Neural crest cell (in vitro differentiated cells): ENCODE measurements at regions not wholly inside any gene's neighbourhood (a gene's known extent, or its start where the extent isn't known, plus 50 kb on each side); places are given as distances from the start of the nearest gene placed in this dataset.

Experiments used
- DNase-seq: peaks from one replicate; pipeline ENCODE4 v3.0.0; 2021; ENCODE audit warnings: low read depth, mixed read lengths, low spot score
- H3K27ac Mint-ChIP-seq: one replicate; pipeline ENCODE4 v1.8.0; 2021; ENCODE audit warnings: mild to moderate bottlenecking, mixed read lengths; ENCODE audit not compliant: unreplicated experiment
- H3K27me3 Mint-ChIP-seq: 2 replicates; pipeline ENCODE4 v1.8.0; 2021; ENCODE audit warnings: low read depth, mild to moderate bottlenecking, mixed read lengths
- H3K36me3 Mint-ChIP-seq: 2 replicates; pipeline ENCODE4 v1.8.0; 2021; ENCODE audit warnings: low read depth, mild to moderate bottlenecking, mixed read lengths
- H3K4me1 Mint-ChIP-seq: 2 replicates; pipeline ENCODE4 v1.8.0; 2021; ENCODE audit warnings: mixed read lengths
- H3K4me3 Mint-ChIP-seq: one replicate; pipeline ENCODE4 v1.8.0; 2021; ENCODE audit warnings: mild to moderate bottlenecking, mixed read lengths
- H3K9me3 Mint-ChIP-seq: 2 replicates; pipeline ENCODE4 v1.8.0; 2021; ENCODE audit warnings: mixed read lengths
- CTCF ChIP-seq: fragments of 200-600 bp; sonication (generic); conservative IDR thresholded peaks from 2 replicates; pipeline ENCODE4 v1.5.0; 2021; ENCODE audit warnings: antibody characterized with exemption, mild to moderate bottlenecking

- no peak for DNase-seq
- no peak overlapping the region for H3K27ac Mint-ChIP-seq
- H3K4me3 Mint-ChIP-seq = no peak overlapping the region
- no peaks in the 10 kb centered on the region for H3K9me3 Mint-ChIP-seq
- peaks cover 24% of the 10 kb centered on the region for H3K27me3 Mint-ChIP-seq
- no peaks in the 10 kb centered on the region for H3K4me1 Mint-ChIP-seq
- TF ChIP-seq CTCF = no peak
- H3K36me3 Mint-ChIP-seq = no peaks in the 10 kb centered on the region
Observed at GRCh38 chr13:111468037-111468959, 147.9 kb downstream of the TEX29 start.

- Mint-ChIP-seq H3K36me3 (no peaks in the 10 kb centered on the region), H3K27me3 (peaks cover 16% of the 10 kb centered on the region), H3K4me3 (no peak overlapping the region), H3K9me3 (no peaks in the 10 kb centered on the region), H3K27ac (no peak overlapping the region), H3K4me1 (no peaks in the 10 kb centered on the region)
- DNase-seq = no peak
- no peak for TF ChIP-seq CTCF
Observed at GRCh38 chr13:111469450-111469849, 149.0 kb downstream of the TEX29 start.

GRCh38 chr13:111469916-111470506, 149.6 kb downstream of the TEX29 start:
- Mint-ChIP-seq H3K27ac (no peak overlapping the region), H3K27me3 (peaks cover 11% of the 10 kb centered on the region), H3K9me3 (no peaks in the 10 kb centered on the region), H3K36me3 (no peaks in the 10 kb centered on the region), H3K4me3 (no peak overlapping the region), H3K4me1 (no peaks in the 10 kb centered on the region)
- DNase-seq = no peak
- no peak for TF ChIP-seq CTCF

GRCh38 chr13:111470933-111471332, 150.5 kb downstream of the TEX29 start:
- Mint-ChIP-seq H3K36me3 (no peaks in the 10 kb centered on the region), H3K4me1 (no peaks in the 10 kb centered on the region), H3K27ac (no peak overlapping the region), H3K9me3 (no peaks in the 10 kb centered on the region), H3K4me3 (no peak overlapping the region), H3K27me3 (peaks cover 8% of the 10 kb centered on the region)
- no peak for DNase-seq
- no peak for TF ChIP-seq CTCF

- Mint-ChIP-seq H3K36me3 (no peaks in the 10 kb centered on the region), H3K27ac (no peak overlapping the region), H3K4me3 (no peak overlapping the region), H3K27me3 (peaks cover 3% of the 10 kb centered on the region), H3K9me3 (no peaks in the 10 kb centered on the region), H3K4me1 (no peaks in the 10 kb centered on the region)
- TF ChIP-seq CTCF = no peak
- DNase-seq = no peak
Observed at GRCh38 chr13:111472083-111472482, 151.6 kb downstream of the TEX29 start.
